ENCODE measurements at regions not wholly inside any gene's neighbourhood (a gene's known extent, or its start where the extent isn't known, plus 50 kb on each side); places are given as distances from the start of the nearest gene placed in this dataset.
"Not testable (repeated sequence)": the region's sequence is repeated elsewhere in the genome, so short reads cannot be mapped to it uniquely, and the experiment has no call there.

DNA sequence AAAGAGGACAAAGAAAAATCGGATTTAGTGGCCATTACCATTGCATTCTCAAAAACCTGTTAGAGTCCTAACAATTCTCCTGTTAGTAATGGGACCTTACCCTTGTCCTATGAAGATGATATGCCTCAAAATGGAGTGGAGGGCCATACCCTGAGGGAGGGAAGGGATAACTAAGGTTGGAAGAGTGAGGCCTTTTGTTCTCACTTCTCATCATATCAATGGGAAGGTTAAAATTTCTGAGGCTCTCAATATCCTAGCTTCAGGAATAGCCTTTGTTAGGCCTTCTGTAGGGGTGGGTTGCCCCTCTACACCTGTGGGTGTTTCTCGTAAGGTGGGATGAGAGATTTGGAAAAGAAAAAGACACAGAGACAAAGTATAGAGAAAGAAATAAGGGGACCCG lies 109.4 kb upstream of the SGIP1 start:
- H3K27ac Mint-ChIP-seq; DNase-seq; ATAC-seq (replicated peaks); H3K4me3 Mint-ChIP-seq; H3K36me3 Mint-ChIP-seq (ENCODE audit: insufficient read depth); H3K4me1 Mint-ChIP-seq (ENCODE audit: low read depth in 2 of 2); H3K27me3 Mint-ChIP-seq: not testable (repeated sequence)
- H3K9me3 Mint-ChIP-seq, result peaks cover 3 to 12% of the 10 kb centered on the region in 2 donors

DNA sequence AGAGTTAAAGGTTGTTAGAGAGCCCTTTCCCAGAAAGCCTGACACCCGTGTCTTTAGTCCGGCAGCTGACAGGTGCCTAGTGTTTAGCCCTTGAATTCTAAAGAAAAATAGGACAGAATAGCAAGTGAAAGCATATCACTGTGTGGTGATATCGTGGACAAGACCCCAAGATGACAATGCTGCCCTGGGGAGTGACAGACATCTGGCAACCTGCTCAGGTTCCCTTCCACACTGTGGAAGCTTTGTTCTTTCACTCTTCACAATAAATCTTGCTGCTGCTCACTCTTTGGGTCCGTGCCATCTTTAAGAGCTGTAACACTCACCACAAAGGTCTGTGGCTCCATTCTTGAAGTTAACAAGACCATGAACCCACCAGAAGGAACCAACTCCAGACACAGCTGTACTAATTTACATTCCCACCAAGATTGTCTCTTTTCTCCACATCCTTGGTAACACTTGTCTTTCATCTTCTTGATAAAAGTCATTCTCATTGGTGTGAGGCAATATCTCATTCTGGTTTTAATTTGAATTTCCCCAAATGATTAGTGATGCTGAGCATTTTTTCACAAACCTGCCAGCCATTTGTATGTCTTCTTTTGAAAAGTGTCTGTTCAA lies 107.6 kb upstream of the SGIP1 start:
- ATAC-seq (replicated peaks) (no peak), DNase-seq (no peak)
- Mint-ChIP-seq H3K27ac (no peak overlapping the region), H3K4me1 (ENCODE audit: low read depth in 2 of 2) (peaks cover 0 to 3% of the 10 kb centered on the region in 2 donors), H3K27me3 (no peaks in the 10 kb centered on the region), H3K9me3 (peaks cover 7 to 21% of the 10 kb centered on the region in 2 donors), H3K36me3 (ENCODE audit: insufficient read depth) (no peaks in the 10 kb centered on the region), H3K4me3 (no peak overlapping the region)

DNA sequence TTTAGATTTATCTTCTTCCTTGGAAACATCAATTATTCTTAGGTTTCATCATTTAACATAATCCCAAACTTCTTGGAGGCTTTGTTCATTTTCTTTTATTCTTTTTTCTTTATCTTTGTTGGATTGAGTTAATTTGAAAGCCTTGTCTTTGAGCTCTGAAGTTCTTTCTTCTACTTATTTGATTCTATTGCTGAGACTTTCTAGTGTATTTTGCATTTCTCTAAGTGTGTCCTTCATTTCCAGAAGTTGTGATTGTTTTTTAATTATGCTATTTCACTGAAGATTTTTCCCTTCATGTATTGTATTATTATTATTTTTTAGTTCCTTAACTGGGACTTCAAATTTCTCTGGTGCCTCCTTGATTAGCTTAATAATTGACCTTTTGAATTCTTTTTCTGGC lies 103.1 kb upstream of the SGIP1 start:
- H3K4me3 Mint-ChIP-seq; H3K27me3 Mint-ChIP-seq; H3K27ac Mint-ChIP-seq; H3K36me3 Mint-ChIP-seq (ENCODE audit: insufficient read depth); H3K4me1 Mint-ChIP-seq (ENCODE audit: low read depth in 2 of 2); ATAC-seq (replicated peaks); DNase-seq: not testable (repeated sequence)
- H3K9me3 Mint-ChIP-seq, result peaks cover 13 to 32% of the 10 kb centered on the region in 2 donors

DNA sequence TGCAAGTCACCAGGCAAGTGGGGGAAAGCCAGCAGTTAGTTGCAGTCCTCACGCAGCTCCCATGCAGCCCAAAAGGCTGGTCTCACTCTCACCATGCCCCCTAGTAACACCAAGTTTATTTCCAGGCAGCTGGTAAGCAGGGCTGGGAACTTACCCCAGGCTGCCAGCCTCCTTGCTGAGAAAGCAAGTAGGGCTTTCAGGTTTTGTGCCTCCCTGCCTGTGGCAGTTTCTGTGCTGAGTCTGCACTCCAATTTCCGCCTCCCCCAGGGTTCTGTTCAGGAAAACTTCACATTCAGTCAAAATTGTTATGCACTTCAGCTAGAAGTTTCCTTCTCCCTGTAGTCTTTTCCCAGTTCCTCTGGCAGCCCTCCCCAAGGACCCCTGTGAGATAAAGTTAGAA lies 102.0 kb upstream of the SGIP1 start:
- Mint-ChIP-seq H3K36me3 (ENCODE audit: insufficient read depth) (no peaks in the 10 kb centered on the region), H3K4me3 (no peak overlapping the region), H3K27me3 (no peaks in the 10 kb centered on the region), H3K27ac (no peak overlapping the region), H3K4me1 (ENCODE audit: low read depth in 2 of 2) (peaks cover 5 to 8% of the 10 kb centered on the region in 2 donors), H3K9me3 (peaks cover 13 to 32% of the 10 kb centered on the region in 2 donors)
- DNase-seq, result no peak
- ATAC-seq (replicated peaks), result no peak

DNA sequence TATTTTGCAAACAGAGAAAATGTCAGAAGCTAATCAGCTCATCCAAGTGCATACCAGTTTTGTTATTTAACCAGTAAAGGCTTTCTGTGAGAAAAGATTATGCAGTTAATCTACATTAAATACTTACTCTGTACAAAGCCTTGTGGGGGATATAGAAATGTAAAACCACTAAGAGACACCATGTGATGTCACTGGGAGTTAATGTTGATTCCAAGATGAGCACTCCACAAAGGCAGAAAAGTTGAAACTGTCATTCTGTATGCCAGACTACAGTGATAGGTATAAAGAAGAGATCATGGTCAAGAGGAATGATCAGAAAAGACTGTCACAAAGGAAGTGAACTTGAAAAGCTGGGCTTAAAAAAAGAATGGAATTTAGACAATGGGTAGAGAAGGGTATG lies 100.3 kb upstream of the SGIP1 start:
- peaks cover 6 to 8% of the 10 kb centered on the region in 2 donors for H3K4me1 Mint-ChIP-seq (ENCODE audit: low read depth in 2 of 2)
- H3K27ac Mint-ChIP-seq, result no peak overlapping the region
- H3K27me3 Mint-ChIP-seq, result no peaks in the 10 kb centered on the region
- H3K4me3 Mint-ChIP-seq, result no peak overlapping the region
- no peak for ATAC-seq (replicated peaks)
- no peaks in the 10 kb centered on the region for H3K36me3 Mint-ChIP-seq (ENCODE audit: insufficient read depth)
- DNase-seq, result no peak
- H3K9me3 Mint-ChIP-seq, result peaks cover 13 to 28% of the 10 kb centered on the region in 2 donors

DNA sequence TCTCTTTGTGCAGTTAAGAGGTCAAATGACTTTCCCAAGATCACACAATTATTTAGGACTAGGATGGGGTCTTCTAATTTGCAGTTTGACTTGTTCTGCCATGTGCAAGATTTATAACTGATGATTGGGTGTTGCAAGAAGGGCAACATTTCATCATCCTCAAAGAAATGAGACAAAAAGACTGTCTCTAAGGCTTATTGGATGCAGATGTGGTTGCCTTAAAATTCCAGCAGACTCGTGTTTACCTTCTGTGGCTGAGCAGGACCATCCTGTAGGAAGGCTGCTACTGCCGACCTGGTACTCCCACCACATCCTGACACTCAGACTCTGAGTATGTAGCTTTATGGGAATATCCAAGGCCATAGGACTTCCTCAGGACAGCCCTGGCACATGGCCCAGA lies 99.9 kb upstream of the SGIP1 start:
- Mint-ChIP-seq H3K9me3 (peaks cover 13 to 23% of the 10 kb centered on the region in 2 donors), H3K4me1 (ENCODE audit: low read depth in 2 of 2) (peaks cover 8 to 10% of the 10 kb centered on the region in 2 donors), H3K36me3 (ENCODE audit: insufficient read depth) (no peaks in the 10 kb centered on the region), H3K4me3 (no peak overlapping the region), H3K27ac (no peak overlapping the region), H3K27me3 (no peaks in the 10 kb centered on the region)
- no peak for ATAC-seq (replicated peaks)
- DNase-seq, result no peak

DNA sequence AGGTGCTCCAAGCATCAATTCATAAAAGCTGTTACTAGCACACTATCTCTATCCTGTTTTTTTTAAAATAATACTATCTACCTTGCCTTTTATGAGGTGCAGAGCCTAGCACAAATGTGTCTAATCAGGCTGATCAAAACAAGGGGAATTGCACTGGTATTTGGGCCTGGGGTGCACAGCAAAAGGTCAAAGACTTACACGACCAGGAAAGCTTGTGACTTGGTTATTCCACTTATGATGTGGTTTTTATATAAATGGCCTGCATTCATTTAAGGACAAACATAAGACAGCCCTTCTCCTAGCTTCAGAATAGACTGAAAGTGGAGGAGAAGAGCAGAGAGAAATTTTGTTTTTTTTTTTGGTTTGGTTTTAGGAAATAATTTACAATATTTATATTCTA lies 98.4 kb upstream of the SGIP1 start:
- no peak for ATAC-seq (replicated peaks)
- DNase-seq, result no peak
- Mint-ChIP-seq H3K36me3 (ENCODE audit: insufficient read depth) (no peaks in the 10 kb centered on the region), H3K9me3 (peaks cover 9 to 19% of the 10 kb centered on the region in 2 donors), H3K4me3 (no peak overlapping the region), H3K27me3 (no peaks in the 10 kb centered on the region), H3K4me1 (ENCODE audit: low read depth in 2 of 2) (peaks cover 8 to 10% of the 10 kb centered on the region in 2 donors), H3K27ac (no peak overlapping the region)

DNA sequence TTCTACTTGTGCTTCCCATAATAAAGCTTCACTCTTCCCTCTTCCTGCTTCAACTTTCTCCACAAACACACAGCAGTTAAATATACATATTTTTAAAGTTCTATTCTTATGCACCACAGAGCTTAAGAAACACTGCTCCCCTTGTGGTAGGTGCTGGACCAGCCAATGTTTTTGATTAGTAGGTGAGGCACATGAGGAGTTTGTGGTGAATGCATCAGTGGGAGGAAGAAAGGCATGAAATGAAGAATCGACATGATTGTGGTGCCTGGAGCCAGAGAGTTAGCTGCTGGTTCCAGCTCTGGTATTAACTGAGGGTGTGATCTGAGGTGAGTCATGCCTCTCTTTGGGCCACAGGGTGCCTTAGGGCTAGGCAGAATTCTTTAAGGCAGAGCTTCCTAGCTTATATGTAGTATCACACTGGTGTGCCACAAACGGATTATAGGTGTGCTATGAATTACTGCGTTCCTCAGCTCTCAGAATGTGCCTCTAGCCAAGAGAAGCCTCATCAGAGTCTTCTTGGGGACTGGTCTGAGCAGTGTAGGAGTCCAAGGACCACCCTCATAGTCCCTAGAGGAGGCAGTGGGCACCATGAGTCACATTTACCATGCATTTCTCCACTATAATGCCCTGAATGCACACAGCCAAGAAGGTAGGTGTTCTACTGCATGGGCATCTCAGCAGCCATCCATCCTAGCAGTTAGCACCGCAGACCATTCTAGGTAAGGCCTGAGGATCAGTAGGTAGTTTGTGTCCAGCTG lies 97.4 kb upstream of the SGIP1 start:
- Mint-ChIP-seq H3K4me3 (no peak overlapping the region), H3K4me1 (ENCODE audit: low read depth in 2 of 2) (peaks cover 8 to 10% of the 10 kb centered on the region in 2 donors), H3K27ac (peak overlapping the region in 1 of 2 donors; percentile 2), H3K9me3 (peaks cover 5 to 9% of the 10 kb centered on the region in 2 donors), H3K27me3 (no peaks in the 10 kb centered on the region), H3K36me3 (ENCODE audit: insufficient read depth) (no peaks in the 10 kb centered on the region)
- ATAC-seq (replicated peaks) (peak; percentile 88), DNase-seq (peak in 1 of 3 experiments; percentile 24)

DNA sequence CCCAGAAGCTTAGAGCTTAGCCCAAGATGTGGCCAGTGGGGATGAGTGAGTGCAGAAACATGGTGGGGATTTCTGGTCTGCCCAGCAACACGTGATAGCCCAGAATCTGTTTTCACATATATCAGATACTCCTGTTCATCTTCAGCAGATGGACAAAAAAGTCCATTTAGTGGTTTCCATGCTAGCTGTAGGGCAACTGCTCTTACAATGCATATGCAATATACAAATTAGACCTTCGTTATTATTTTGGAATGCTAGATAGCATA lies 96.9 kb upstream of the SGIP1 start:
- H3K27ac Mint-ChIP-seq, result peak overlapping the region in 1 of 2 donors; percentile 2
- no peak overlapping the region for H3K4me3 Mint-ChIP-seq
- ATAC-seq (replicated peaks) (no peak), DNase-seq (no peak)
- no peaks in the 10 kb centered on the region for H3K27me3 Mint-ChIP-seq
- H3K4me1 Mint-ChIP-seq (ENCODE audit: low read depth in 2 of 2), result peaks cover 8 to 10% of the 10 kb centered on the region in 2 donors
- H3K9me3 Mint-ChIP-seq, result peaks cover 4 to 6% of the 10 kb centered on the region in 2 donors
- no peaks in the 10 kb centered on the region for H3K36me3 Mint-ChIP-seq (ENCODE audit: insufficient read depth)

DNA sequence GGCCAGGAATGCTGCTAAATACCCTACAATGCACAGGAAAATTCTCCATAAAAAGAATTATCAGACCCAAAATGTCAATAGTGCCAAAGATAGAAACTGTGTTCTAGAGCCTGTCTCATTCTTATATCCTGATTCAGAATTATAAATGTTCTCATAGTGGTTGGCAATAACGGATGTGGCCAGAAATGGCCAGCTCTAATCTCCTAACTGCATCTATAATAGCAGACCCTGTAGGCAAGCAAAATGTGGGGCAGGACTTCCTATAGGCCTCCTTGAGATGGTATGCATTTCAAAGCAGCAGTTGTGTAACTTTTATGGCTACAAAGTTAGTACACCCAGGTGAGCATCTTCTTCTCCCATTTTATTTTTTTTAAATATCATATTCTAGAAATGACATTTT lies 95.9 kb upstream of the SGIP1 start:
- Mint-ChIP-seq H3K4me1 (ENCODE audit: low read depth in 2 of 2) (peaks cover 8 to 10% of the 10 kb centered on the region in 2 donors), H3K27me3 (no peaks in the 10 kb centered on the region), H3K27ac (peak overlapping the region in 1 of 2 donors; percentile 19), H3K9me3 (no peaks in the 10 kb centered on the region), H3K4me3 (no peak overlapping the region), H3K36me3 (ENCODE audit: insufficient read depth) (no peaks in the 10 kb centered on the region)
- ATAC-seq (replicated peaks) (no peak), DNase-seq (no peak)

DNA sequence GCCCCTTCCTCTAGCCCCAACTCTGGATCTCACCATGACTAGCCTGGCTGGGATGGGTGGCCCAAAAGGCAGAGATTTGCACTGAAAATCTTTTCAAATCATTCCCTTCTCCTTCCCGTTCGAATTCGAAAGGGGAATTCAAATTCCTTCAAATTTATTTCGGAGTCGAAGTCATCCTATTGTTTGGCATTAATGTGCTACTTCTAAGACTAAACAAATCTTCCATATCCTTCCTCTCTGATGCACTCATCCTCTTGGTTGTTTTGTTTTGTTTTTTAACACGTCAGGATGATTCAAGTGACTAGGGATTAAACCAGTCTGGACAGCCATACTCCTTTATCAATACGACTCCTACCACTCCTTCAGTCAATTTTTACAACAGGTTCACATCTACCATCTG lies 95.5 kb upstream of the SGIP1 start:
- H3K9me3 Mint-ChIP-seq, result no peaks in the 10 kb centered on the region

DNA sequence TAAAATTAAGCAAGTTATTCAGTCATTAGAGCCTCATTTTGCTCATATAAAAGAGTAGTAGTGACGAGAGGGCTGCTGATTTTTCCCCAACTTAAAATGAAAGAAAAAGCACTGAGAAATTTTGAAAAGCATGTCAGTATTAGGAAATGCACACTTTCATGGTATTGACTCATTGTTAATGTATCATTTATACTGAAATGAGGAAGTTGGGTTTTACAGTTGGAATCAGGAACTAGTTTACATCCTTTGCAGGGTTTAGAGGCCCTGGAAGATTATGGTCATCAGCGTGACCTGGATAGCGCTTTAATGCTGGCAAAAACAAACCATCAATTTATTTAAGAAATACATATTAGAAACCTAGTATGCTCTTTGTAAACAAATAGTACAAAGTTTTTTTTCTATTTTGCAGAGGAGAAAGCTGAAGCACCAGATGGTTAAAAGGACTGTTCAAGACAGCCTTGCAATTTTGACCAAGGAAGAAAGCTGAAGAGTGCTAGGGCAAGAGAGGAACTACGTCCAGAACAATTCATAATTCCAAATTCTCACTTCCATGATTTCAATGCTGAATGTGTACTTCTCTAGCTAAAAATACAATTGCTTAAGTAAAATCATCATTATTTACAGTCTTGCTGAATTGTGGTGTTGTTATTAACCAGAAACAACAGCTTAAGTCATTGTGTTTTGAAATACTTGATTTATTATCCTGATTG lies 94.8 kb upstream of the SGIP1 start:
- Mint-ChIP-seq H3K4me1 (ENCODE audit: low read depth in 2 of 2) (peaks cover 9 to 10% of the 10 kb centered on the region in 2 donors), H3K27ac (peak overlapping the region in 1 of 2 donors; percentile 19), H3K4me3 (no peak overlapping the region), H3K36me3 (ENCODE audit: insufficient read depth) (no peaks in the 10 kb centered on the region), H3K27me3 (no peaks in the 10 kb centered on the region), H3K9me3 (no peaks in the 10 kb centered on the region)
- ATAC-seq (replicated peaks) (no peak), DNase-seq (no peak)

More for the DNA sequence above, 95.5 kb upstream of the SGIP1 start:
- DNase-seq (no peak), ATAC-seq (replicated peaks) (no peak)
- Mint-ChIP-seq H3K36me3 (ENCODE audit: insufficient read depth) (no peaks in the 10 kb centered on the region), H3K4me3 (no peak overlapping the region), H3K27ac (peak overlapping the region in 1 of 2 donors; percentile 19), H3K4me1 (ENCODE audit: low read depth in 2 of 2) (peaks cover 8 to 10% of the 10 kb centered on the region in 2 donors), H3K27me3 (no peaks in the 10 kb centered on the region)

DNA sequence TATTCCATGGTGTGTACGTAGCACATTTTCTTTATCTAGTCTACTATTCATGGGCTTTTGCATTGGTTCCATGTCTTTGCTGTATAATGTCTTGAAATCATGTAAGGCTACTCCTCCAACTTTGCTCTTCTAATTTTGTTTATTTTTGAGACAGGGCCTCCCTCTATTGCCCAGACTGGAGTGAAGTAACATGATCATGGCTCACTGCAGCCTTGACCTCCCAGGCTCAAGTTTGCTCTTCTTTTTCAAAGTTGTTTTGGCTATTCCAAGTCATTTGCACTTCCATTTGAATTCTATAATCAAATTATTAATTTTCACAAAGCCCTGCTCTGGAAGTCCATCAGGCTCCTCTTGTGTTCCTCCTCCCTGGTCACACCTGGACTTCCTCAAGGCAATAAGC lies 90.2 kb upstream of the SGIP1 start:
- H3K27ac Mint-ChIP-seq, result peak overlapping the region; percentile 13 to 96
- H3K9me3 Mint-ChIP-seq, result no peaks in the 10 kb centered on the region
- no peak overlapping the region for H3K4me3 Mint-ChIP-seq
- ATAC-seq (replicated peaks), result no peak
- H3K4me1 Mint-ChIP-seq (ENCODE audit: low read depth in 2 of 2), result peaks cover 17 to 21% of the 10 kb centered on the region in 2 donors
- no peak for DNase-seq
- no peaks in the 10 kb centered on the region for H3K36me3 Mint-ChIP-seq (ENCODE audit: insufficient read depth)
- peaks cover 7 to 8% of the 10 kb centered on the region in 2 donors for H3K27me3 Mint-ChIP-seq

All from effector memory CD8-positive, alpha-beta T cell (primary cell).